Fibroblast of lung (primary cell): ENCODE measurements at regions not wholly inside any gene's neighbourhood (a gene's known extent, or its start where the extent isn't known, plus 50 kb on each side); places are given as distances from the start of the nearest gene placed in this dataset.

Source experiments
- DNase-seq, 2 donors: peaks; one replicate each; pipeline versions ENCODE4 v3.0.0 to v3.0.0-alpha.2; 2010; ENCODE audit warnings: low read depth in 2 of 2
- H2AFZ ChIP-seq: 2 replicates; pipeline ENCODE4 v1.5.1; 2012; ENCODE audit warnings: low read length, control low read depth, inconsistent platforms
- H3K27ac ChIP-seq: 2 replicates; pipeline ENCODE4 v1.5.1; 2011; ENCODE audit warnings: low read length, control low read depth; ENCODE audit not compliant: insufficient read depth
- H3K27me3 ChIP-seq: 2 replicates; pipeline ENCODE4 v1.5.1; 2011; ENCODE audit warnings: mild to moderate bottlenecking, low read length; ENCODE audit not compliant: control insufficient read depth, insufficient read depth
- H3K36me3 ChIP-seq: 2 replicates; pipeline ENCODE4 v1.5.1; 2011; ENCODE audit warnings: low read length; ENCODE audit not compliant: control insufficient read depth, insufficient read depth
- H3K4me1 ChIP-seq: 2 replicates; pipeline ENCODE4 v1.5.1; 2011; ENCODE audit warnings: low read length; ENCODE audit not compliant: control insufficient read depth, insufficient read depth; ENCODE audit errors: extremely low read depth
- H3K4me2 ChIP-seq: 2 replicates; pipeline ENCODE4 v1.5.1; 2011; ENCODE audit warnings: low read length, control low read depth; ENCODE audit not compliant: insufficient read depth; ENCODE audit errors: extremely low read depth
- H3K4me3 ChIP-seq, 4 experiments: fragments of 200-600 bp in 1 of 4; sonication (generic) in 1 of 4; replicated peaks in 1 of 4; 2 replicates each; pipeline ENCODE4 v1.5.1; 2011 to 2016; ENCODE audit warnings: low read length in 4 of 4, low read depth in 3 of 4, mild to moderate bottlenecking in 3 of 4, control low read depth in 2 of 4, inconsistent platforms in 1 of 4, mixed read lengths in 1 of 4; ENCODE audit not compliant: insufficient read depth in 1 of 4; ENCODE audit errors: control extremely low read depth in 1 of 4
- H3K79me2 ChIP-seq: 2 replicates; pipeline ENCODE4 v1.5.1; 2012; ENCODE audit warnings: mild to moderate bottlenecking, low read length, inconsistent platforms; ENCODE audit not compliant: control insufficient read depth, insufficient read depth
- H3K9ac ChIP-seq: 2 replicates; pipeline ENCODE4 v1.5.1; 2011; ENCODE audit warnings: mild to moderate bottlenecking, low read length, control low read depth; ENCODE audit not compliant: insufficient read depth
- H3K9me3 ChIP-seq: 2 replicates; pipeline ENCODE4 v1.5.1; 2012; ENCODE audit warnings: low read depth, low read length; ENCODE audit not compliant: control insufficient read depth, insufficient read depth
- H4K20me1 ChIP-seq: 2 replicates; pipeline ENCODE4 v1.5.1; 2011; ENCODE audit warnings: low read length; ENCODE audit not compliant: control insufficient read depth, insufficient read depth; ENCODE audit errors: extremely low read depth
- CTCF ChIP-seq, 2 donors: IDR thresholded peaks in 1 of 2; conservative IDR thresholded peaks in 1 of 2; 1 replicate in 1 of 2; 2 replicates in 1 of 2; pipeline ENCODE4 v1.5.1; 2011 to 2012; ENCODE audit warnings: low read length in 2 of 2, control low read depth in 1 of 2, inconsistent platforms in 1 of 2, low read depth in 1 of 2, mild to moderate bottlenecking in 1 of 2
- EZH2 ChIP-seq: IDR thresholded peaks from 2 replicates; pipeline ENCODE4 v1.5.1; 2012; ENCODE audit warnings: low read length, control low read depth, mild to moderate bottlenecking; ENCODE audit errors: missing control alignments

- Histone ChIP-seq H3K79me2 (no peaks in the 10 kb centered on the region), H3K27ac (no peak overlapping the region), H3K9ac (no peak overlapping the region), H3K27me3 (no peaks in the 10 kb centered on the region), H3K9me3 (no peaks in the 10 kb centered on the region), H4K20me1 (no peaks in the 10 kb centered on the region), H3K36me3 (no peaks in the 10 kb centered on the region), H2AFZ (peak overlapping the region; percentile 68), H3K4me1 (peaks cover 7% of the 10 kb centered on the region), H3K4me3 (no peak overlapping the region), H3K4me2 (peak overlapping the region; percentile 44)
- no peak for TF ChIP-seq EZH2
- no peak for TF ChIP-seq CTCF (conservative IDR thresholded peaks at IDR 0.05 in 1 of 2, IDR thresholded peaks at IDR 0.05 in 1 of 2; ENCODE audit: low read depth in 1 of 2, low read length in 2 of 2)
- peak; percentile 41 to 72 for DNase-seq
Measured at GRCh38 chr15:92845126-92845508, 55.0 kb upstream of the CHD2 start.

GRCh38 chr15:92846741-92847140 lies 53.4 kb upstream of the CHD2 start:
- no peak overlapping the region for H3K9ac ChIP-seq
- peak; percentile 47 to 48 for DNase-seq

GRCh38 chr15:92847841-92848240 lies 52.3 kb upstream of the CHD2 start:
- Histone ChIP-seq H3K9ac (no peak overlapping the region), H3K27me3 (no peaks in the 10 kb centered on the region), H3K79me2 (no peaks in the 10 kb centered on the region), H3K27ac (no peak overlapping the region), H3K4me2 (no peak overlapping the region), H3K9me3 (no peaks in the 10 kb centered on the region), H3K4me1 (peaks cover 7% of the 10 kb centered on the region), H4K20me1 (no peaks in the 10 kb centered on the region), H3K36me3 (no peaks in the 10 kb centered on the region), H2AFZ (no peak overlapping the region), H3K4me3 (no peak overlapping the region)
- DNase-seq = peak in 1 of 2 donors; percentile 37
- TF ChIP-seq CTCF (conservative IDR thresholded peaks at IDR 0.05 in 1 of 2, IDR thresholded peaks at IDR 0.05 in 1 of 2; ENCODE audit: low read depth in 1 of 2, low read length in 2 of 2) (no peak), EZH2 (no peak)

More at GRCh38 chr15:92846741-92847140, 53.4 kb upstream of the CHD2 start:
- H4K20me1 ChIP-seq = no peaks in the 10 kb centered on the region
- no peaks in the 10 kb centered on the region for H3K36me3 ChIP-seq
- H3K4me2 ChIP-seq = no peak overlapping the region
- H3K27ac ChIP-seq = no peak overlapping the region
- H3K9me3 ChIP-seq = no peaks in the 10 kb centered on the region
- H3K27me3 ChIP-seq = no peaks in the 10 kb centered on the region
- no peaks in the 10 kb centered on the region for H3K79me2 ChIP-seq
- no peak overlapping the region for H2AFZ ChIP-seq
- TF ChIP-seq CTCF (conservative IDR thresholded peaks at IDR 0.05 in 1 of 2, IDR thresholded peaks at IDR 0.05 in 1 of 2; ENCODE audit: low read depth in 1 of 2, low read length in 2 of 2) (no peak), EZH2 (no peak)
- peaks cover 7% of the 10 kb centered on the region for H3K4me1 ChIP-seq
- no peak overlapping the region for H3K4me3 ChIP-seq
